CD4-positive, alpha-beta T cell (primary cell): ENCODE measurements at regions not wholly inside any gene's neighbourhood (a gene's known extent, or its start where the extent isn't known, plus 50 kb on each side); places are given as distances from the start of the nearest gene placed in this dataset.

Source experiments
- ATAC-seq: fragments of 200-7000 bp; cut with Tn5 transposase; one replicate; pipeline ENCODE4 v1.10.0; 2022; ENCODE audit warnings: mild to moderate bottlenecking; ENCODE audit not compliant: poor library complexity
- CTCF ChIA-PET: fragments of 350-600 bp; sonication (Branson Sonifier 250); formaldehyde crosslinking; loops from one replicate; lab custom pipeline; 2021; ENCODE audit warnings: antibody characterized with exemption, inconsistent platforms; lab: Charles Lee
- POLR2A ChIA-PET: fragments of 350-600 bp; sonication (Branson Sonifier 250); formaldehyde crosslinking; loops from one replicate; lab custom pipeline; 2021; ENCODE audit warnings: antibody characterized with exemption, inconsistent platforms; lab: Charles Lee
- DNase-seq, 14 experiments: peaks; one replicate each; pipeline ENCODE4 v3.0.0-alpha.2; 2013 to 2020; ENCODE audit warnings: mixed read lengths in 2 of 14
- H3K27ac ChIP-seq, 2 donors: one replicate each; pipeline versions ENCODE4 v1.5.1 to v1.7.0; 2013; ENCODE audit warnings: low read length in 2 of 2, low read depth in 1 of 2, mild to moderate bottlenecking in 1 of 2
- H3K27me3 ChIP-seq, 2 experiments: 1 replicate in 1 of 2; 2 replicates in 1 of 2; pipeline versions ENCODE4 v1.6.1 to v1.7.0; 2013; ENCODE audit warnings: low read length in 2 of 2, control low read depth in 1 of 2, mild to moderate bottlenecking in 1 of 2, moderate library complexity in 1 of 2; ENCODE audit not compliant: insufficient read depth in 2 of 2, control insufficient read depth in 1 of 2
- H3K36me3 ChIP-seq: one replicate; pipeline ENCODE4 v1.6.1; 2013; ENCODE audit warnings: low read length, control low read depth; ENCODE audit not compliant: insufficient read depth
- H3K4me1 ChIP-seq: one replicate; pipeline ENCODE4 v1.6.1; 2013; ENCODE audit warnings: low read length, control low read depth; ENCODE audit not compliant: insufficient read depth
- H3K4me3 ChIP-seq: one replicate; pipeline ENCODE4 v1.5.1; 2013; ENCODE audit warnings: mild to moderate bottlenecking, low read length, moderate library complexity
- H3K9me3 ChIP-seq, 2 experiments: 1 replicate in 1 of 2; 2 replicates in 1 of 2; pipeline versions ENCODE4 v1.6.1 to v1.7.0; 2013; ENCODE audit warnings: low read length in 2 of 2, mild to moderate bottlenecking in 2 of 2, control low read depth in 1 of 2, moderate library complexity in 1 of 2; ENCODE audit not compliant: control insufficient read depth in 1 of 2, insufficient read depth in 1 of 2
- H3K27ac Mint-ChIP-seq: one replicate; pipeline ENCODE4 v1.8.0; 2020; ENCODE audit warnings: mixed read lengths
- H3K27me3 Mint-ChIP-seq: one replicate; pipeline ENCODE4 v1.8.0; 2021; ENCODE audit warnings: mixed read lengths
- H3K36me3 Mint-ChIP-seq: one replicate; pipeline ENCODE4 v1.8.0; 2021; ENCODE audit warnings: low read depth, mixed read lengths
- H3K4me1 Mint-ChIP-seq: one replicate; pipeline ENCODE4 v1.8.0; 2021; ENCODE audit warnings: low read depth, mixed read lengths
- H3K4me3 Mint-ChIP-seq: one replicate; pipeline ENCODE4 v1.8.0; 2020; ENCODE audit warnings: mild to moderate bottlenecking, mixed read lengths
- H3K9me3 Mint-ChIP-seq: one replicate; pipeline ENCODE4 v1.8.0; 2020; ENCODE audit warnings: mixed read lengths
- CTCF ChIP-seq: fragments of 200-600 bp; IDR thresholded peaks from one replicate; pipeline ENCODE4 v1.8.0; 2022; ENCODE audit warnings: antibody characterized with exemption, mild to moderate bottlenecking
- intact Hi-C, 2 experiments: fragments of 100-400 bp; cut with DNase I in 1 of 2; cut with micrococcal nuclease in 1 of 2; formaldehyde crosslinking; loops; one replicate each; pipeline versions ENCODE4 v1.15.1 to v1.9.0; 2023 to 2025; cut with DNase I, micrococcal nuclease

GRCh38 chr7:54069843-54070242, 472.3 kb upstream of the VSTM2A start:
- POLR2A ChIA-PET = no interaction called here
- Histone ChIP-seq H3K27ac (no peak overlapping the region), H3K9me3 (peaks cover 0 to 11% of the 10 kb centered on the region in 2 experiments), H3K27me3 (no peaks in the 10 kb centered on the region), H3K4me1 (no peaks in the 10 kb centered on the region), H3K4me3 (no peak overlapping the region), H3K36me3 (no peaks in the 10 kb centered on the region)
- H3K27me3 Mint-ChIP-seq = no peaks in the 10 kb centered on the region
- H3K4me1 Mint-ChIP-seq = no peaks in the 10 kb centered on the region
- H3K4me3 Mint-ChIP-seq = no peak overlapping the region
- CTCF ChIA-PET = no interaction called here
- DNase-seq = no peak
- ATAC-seq = no peak
- TF ChIP-seq CTCF = no peak
- peaks cover 11% of the 10 kb centered on the region for H3K9me3 Mint-ChIP-seq
- no peak overlapping the region for H3K27ac Mint-ChIP-seq
- H3K36me3 Mint-ChIP-seq = no peaks in the 10 kb centered on the region
- intact Hi-C loops = no loop called here

- intact Hi-C loops = no loop called here
- Mint-ChIP-seq H3K9me3 (peaks cover 14% of the 10 kb centered on the region), H3K4me3 (no peak overlapping the region), H3K4me1 (no peaks in the 10 kb centered on the region), H3K27me3 (no peaks in the 10 kb centered on the region), H3K27ac (no peak overlapping the region), H3K36me3 (no peaks in the 10 kb centered on the region)
- Histone ChIP-seq H3K36me3 (no peaks in the 10 kb centered on the region), H3K4me3 (no peak overlapping the region), H3K27ac (no peak overlapping the region), H3K9me3 (peaks cover 0 to 11% of the 10 kb centered on the region in 2 experiments), H3K4me1 (no peaks in the 10 kb centered on the region), H3K27me3 (no peaks in the 10 kb centered on the region)
- no peak for DNase-seq
- no peak for ATAC-seq
- POLR2A ChIA-PET = no interaction called here
- TF ChIP-seq CTCF = no peak
- CTCF ChIA-PET = no interaction called here
Observed at GRCh38 chr7:54072710-54073109, 469.5 kb upstream of the VSTM2A start.

GRCh38 chr7:54076616-54077015, 465.6 kb upstream of the VSTM2A start:
- no peak overlapping the region for H3K27ac ChIP-seq
- Mint-ChIP-seq H3K4me1 (no peaks in the 10 kb centered on the region), H3K4me3 (no peak overlapping the region), H3K9me3 (peaks cover 19% of the 10 kb centered on the region), H3K36me3 (no peaks in the 10 kb centered on the region), H3K27ac (no peak overlapping the region), H3K27me3 (no peaks in the 10 kb centered on the region)
- ATAC-seq (no peak), DNase-seq (no peak)
- H3K27me3 ChIP-seq = no peaks in the 10 kb centered on the region
- ChIA-PET CTCF (no interaction called here), POLR2A (no interaction called here)
- no peak for TF ChIP-seq CTCF
- H3K4me3 ChIP-seq = no peak overlapping the region
- intact Hi-C loops = no loop called here
- H3K4me1 ChIP-seq = no peaks in the 10 kb centered on the region
- H3K36me3 ChIP-seq = no peaks in the 10 kb centered on the region
- H3K9me3 ChIP-seq = peaks cover 0 to 14% of the 10 kb centered on the region in 2 experiments
